GM19025 (cell line): ENCODE measurements at regions not wholly inside any gene's neighbourhood (a gene's known extent, or its start where the extent isn't known, plus 50 kb on each side); places are given as distances from the start of the nearest gene placed in this dataset.

Experiments used
- ATAC-seq: cut with Tn5 transposase; IDR thresholded peaks from one replicate; pipeline ENCODE4 v1.9.1; 2021; ENCODE audit warnings: mild to moderate bottlenecking, low read depth, moderate library complexity; ENCODE audit not compliant: unreplicated experiment

- no peak for ATAC-seq
These were observed 51.4 kb upstream of the NPVF start for GRCh38 chr7:25279705-25280104.

GRCh38 chr7:25280181-25280580 lies 51.9 kb upstream of the NPVF start:
- no peak for ATAC-seq

GRCh38 chr7:25282194-25282593 lies 53.9 kb upstream of the NPVF start:
- ATAC-seq: no peak

- ATAC-seq: no peak
These were observed 58.5 kb upstream of the NPVF start for GRCh38 chr7:25286756-25287155.

- no peak for ATAC-seq
These were observed 59.0 kb upstream of the NPVF start for GRCh38 chr7:25287291-25287690.

GRCh38 chr7:25288556-25289307 lies 60.4 kb upstream of the NPVF start:
- ATAC-seq: no peak

- no peak for ATAC-seq
These were observed 61.2 kb upstream of the NPVF start for GRCh38 chr7:25289518-25289917.

- no peak for ATAC-seq
These were observed 66.3 kb upstream of the NPVF start for GRCh38 chr7:25294624-25295023.

GRCh38 chr7:25295387-25295786 lies 67.1 kb upstream of the NPVF start:
- no peak for ATAC-seq

GRCh38 chr7:25296086-25296485 lies 67.8 kb upstream of the NPVF start:
- no peak for ATAC-seq

- ATAC-seq: no peak
These were observed 69.0 kb upstream of the NPVF start for GRCh38 chr7:25297278-25297677.

GRCh38 chr7:25303281-25304181 lies 75.2 kb upstream of the NPVF start:
- no peak for ATAC-seq

- no peak for ATAC-seq
These were observed 76.4 kb upstream of the NPVF start for GRCh38 chr7:25304691-25305090.

GRCh38 chr7:25305831-25306230 lies 77.5 kb upstream of the NPVF start:
- no peak for ATAC-seq

GRCh38 chr7:25307624-25308023 lies 79.3 kb upstream of the NPVF start:
- ATAC-seq: no peak

- no peak for ATAC-seq
These were observed 80.0 kb upstream of the NPVF start for GRCh38 chr7:25308246-25308645.

- no peak for ATAC-seq
These were observed 80.8 kb upstream of the NPVF start for GRCh38 chr7:25308906-25309705.

- ATAC-seq: no peak
These were observed 82.6 kb upstream of the NPVF start for GRCh38 chr7:25310896-25311295.

GRCh38 chr7:25311346-25311745 lies 83.1 kb upstream of the NPVF start:
- no peak for ATAC-seq

GRCh38 chr7:25312968-25313367 lies 84.7 kb upstream of the NPVF start:
- ATAC-seq: no peak

GRCh38 chr7:25313526-25313925 lies 85.2 kb upstream of the NPVF start:
- ATAC-seq: no peak
